ENCODE measurements at regions not wholly inside any gene's neighbourhood (a gene's known extent, or its start where the extent isn't known, plus 50 kb on each side); places are given as distances from the start of the nearest gene placed in this dataset.

DNA sequence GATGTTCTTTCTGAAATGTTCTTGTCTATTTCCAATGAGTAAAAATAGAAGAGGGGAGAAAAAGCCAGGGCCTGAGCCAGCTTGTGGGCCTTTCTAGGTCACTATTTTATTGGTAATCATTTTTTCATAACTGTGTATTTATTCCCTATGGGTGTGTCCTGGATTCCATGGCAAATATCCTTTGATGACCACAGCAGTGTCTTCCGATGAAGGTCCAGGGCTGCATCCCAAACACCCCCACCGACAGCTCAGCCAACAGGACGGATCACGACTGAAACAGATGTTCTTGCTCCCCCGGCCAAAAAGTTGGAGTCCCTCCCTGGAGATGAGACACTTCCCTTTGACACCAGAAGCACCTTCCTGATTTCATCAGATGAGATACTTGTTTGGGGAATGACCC is 105.4 kb upstream of the PLEKHG1 start:
- no peak for DNase-seq (ENCODE audit: low read depth in 2 of 2)
- H3K4me3 ChIP-seq (replicated peaks in 1 of 4; ENCODE audit: control extremely low read depth in 1 of 4, insufficient read depth in 1 of 4, low read depth in 3 of 4, low read length in 4 of 4): no peak overlapping the region
- no peaks in the 10 kb centered on the region for H3K27me3 ChIP-seq (ENCODE audit: control insufficient read depth, insufficient read depth, low read length)
- no peaks in the 10 kb centered on the region for H3K79me2 ChIP-seq (ENCODE audit: control insufficient read depth, insufficient read depth, low read length)
- TF ChIP-seq, protein P1, sequence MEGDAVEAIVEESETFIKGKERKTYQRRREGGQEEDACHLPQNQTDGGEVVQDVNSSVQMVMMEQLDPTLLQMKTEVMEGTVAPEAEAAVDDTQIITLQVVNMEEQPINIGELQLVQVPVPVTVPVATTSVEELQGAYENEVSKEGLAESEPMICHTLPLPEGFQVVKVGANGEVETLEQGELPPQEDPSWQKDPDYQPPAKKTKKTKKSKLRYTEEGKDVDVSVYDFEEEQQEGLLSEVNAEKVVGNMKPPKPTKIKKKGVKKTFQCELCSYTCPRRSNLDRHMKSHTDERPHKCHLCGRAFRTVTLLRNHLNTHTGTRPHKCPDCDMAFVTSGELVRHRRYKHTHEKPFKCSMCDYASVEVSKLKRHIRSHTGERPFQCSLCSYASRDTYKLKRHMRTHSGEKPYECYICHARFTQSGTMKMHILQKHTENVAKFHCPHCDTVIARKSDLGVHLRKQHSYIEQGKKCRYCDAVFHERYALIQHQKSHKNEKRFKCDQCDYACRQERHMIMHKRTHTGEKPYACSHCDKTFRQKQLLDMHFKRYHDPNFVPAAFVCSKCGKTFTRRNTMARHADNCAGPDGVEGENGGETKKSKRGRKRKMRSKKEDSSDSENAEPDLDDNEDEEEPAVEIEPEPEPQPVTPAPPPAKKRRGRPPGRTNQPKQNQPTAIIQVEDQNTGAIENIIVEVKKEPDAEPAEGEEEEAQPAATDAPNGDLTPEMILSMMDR (conservative IDR thresholded peaks at IDR 0.05 in 1 of 2, IDR thresholded peaks at IDR 0.05 in 1 of 2; ENCODE audit: low read depth in 1 of 2, low read length in 2 of 2): no peak
- TF ChIP-seq EZH2 (IDR thresholded peaks at IDR 0.05; ENCODE audit: low read length, missing control alignments): no peak
- H3K4me2 ChIP-seq (ENCODE audit: extremely low read depth, insufficient read depth, low read length): no peak overlapping the region
- H2AFZ ChIP-seq (ENCODE audit: low read length): no peak overlapping the region
- H3K9me3 ChIP-seq (ENCODE audit: control insufficient read depth, insufficient read depth, low read depth, low read length): no peaks in the 10 kb centered on the region
- no peaks in the 10 kb centered on the region for H3K36me3 ChIP-seq (ENCODE audit: control insufficient read depth, insufficient read depth, low read length)
- H3K27ac ChIP-seq (ENCODE audit: insufficient read depth, low read length): no peak overlapping the region
- no peaks in the 10 kb centered on the region for H4K20me1 ChIP-seq (ENCODE audit: control insufficient read depth, extremely low read depth, insufficient read depth, low read length)
- no peak overlapping the region for H3K9ac ChIP-seq (ENCODE audit: insufficient read depth, low read length)
- H3K4me1 ChIP-seq (ENCODE audit: control insufficient read depth, extremely low read depth, insufficient read depth, low read length): no peaks in the 10 kb centered on the region

DNA sequence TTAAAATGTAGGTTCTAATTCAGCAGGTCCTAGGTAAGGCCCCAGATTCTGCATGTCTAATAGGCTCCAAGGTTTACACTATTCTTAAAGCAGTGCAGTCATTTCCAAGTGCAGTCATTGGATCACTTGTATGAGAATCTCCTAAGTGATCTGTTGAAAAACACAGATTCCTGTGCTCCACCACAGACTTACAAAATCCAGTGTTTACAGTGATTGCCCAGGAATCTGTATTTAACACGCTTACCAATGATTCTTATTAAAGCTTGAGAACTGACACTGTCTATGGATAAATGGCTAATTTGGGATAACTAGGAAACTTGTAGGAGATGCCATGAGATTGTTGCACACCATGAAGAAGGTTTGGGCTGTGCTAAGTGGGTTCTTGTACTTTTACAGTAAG is 104.6 kb upstream of the PLEKHG1 start:
- DNase-seq (ENCODE audit: low read depth in 2 of 2): no peak
- Histone ChIP-seq H3K9me3 (ENCODE audit: control insufficient read depth, insufficient read depth, low read depth, low read length) (no peaks in the 10 kb centered on the region), H3K4me1 (ENCODE audit: control insufficient read depth, extremely low read depth, insufficient read depth, low read length) (no peaks in the 10 kb centered on the region), H3K36me3 (ENCODE audit: control insufficient read depth, insufficient read depth, low read length) (no peaks in the 10 kb centered on the region), H2AFZ (ENCODE audit: low read length) (no peak overlapping the region), H3K27ac (ENCODE audit: insufficient read depth, low read length) (no peak overlapping the region), H3K4me2 (ENCODE audit: extremely low read depth, insufficient read depth, low read length) (no peak overlapping the region), H3K9ac (ENCODE audit: insufficient read depth, low read length) (no peak overlapping the region), H4K20me1 (ENCODE audit: control insufficient read depth, extremely low read depth, insufficient read depth, low read length) (no peaks in the 10 kb centered on the region), H3K79me2 (ENCODE audit: control insufficient read depth, insufficient read depth, low read length) (no peaks in the 10 kb centered on the region), H3K27me3 (ENCODE audit: control insufficient read depth, insufficient read depth, low read length) (no peaks in the 10 kb centered on the region), H3K4me3 (replicated peaks in 1 of 4; ENCODE audit: control extremely low read depth in 1 of 4, insufficient read depth in 1 of 4, low read depth in 3 of 4, low read length in 4 of 4) (no peak overlapping the region)
- TF ChIP-seq, protein P1 (conservative IDR thresholded peaks at IDR 0.05 in 1 of 2, IDR thresholded peaks at IDR 0.05 in 1 of 2; ENCODE audit: low read depth in 1 of 2, low read length in 2 of 2): no peak

DNA sequence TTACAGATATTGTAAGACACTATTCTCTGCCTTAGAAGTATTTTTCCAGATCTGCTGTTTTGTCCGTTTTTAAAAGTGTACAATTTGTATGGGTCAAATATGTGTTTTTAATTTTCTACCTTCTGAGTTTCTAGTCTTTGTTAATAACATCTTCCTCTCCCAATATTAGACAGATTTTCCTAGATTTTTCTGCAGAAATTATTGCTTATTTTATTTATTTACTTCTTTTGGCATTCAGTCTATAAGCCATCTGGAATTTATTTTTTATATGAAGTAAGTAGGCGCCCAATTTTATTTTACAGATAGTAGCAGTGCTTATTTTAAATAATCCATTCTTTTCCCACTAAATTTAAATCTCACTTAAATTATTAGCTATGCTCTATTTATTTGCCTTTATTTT is 103.1 kb upstream of the PLEKHG1 start:
- no peak overlapping the region for H3K4me3 ChIP-seq (replicated peaks in 1 of 4; ENCODE audit: control extremely low read depth in 1 of 4, insufficient read depth in 1 of 4, low read depth in 3 of 4, low read length in 4 of 4)
- no peak overlapping the region for H2AFZ ChIP-seq (ENCODE audit: low read length)
- no peak overlapping the region for H3K9ac ChIP-seq (ENCODE audit: insufficient read depth, low read length)
- no peak for TF ChIP-seq EZH2 (IDR thresholded peaks at IDR 0.05; ENCODE audit: low read length, missing control alignments)
- TF ChIP-seq, protein P1 (conservative IDR thresholded peaks at IDR 0.05 in 1 of 2, IDR thresholded peaks at IDR 0.05 in 1 of 2; ENCODE audit: low read depth in 1 of 2, low read length in 2 of 2): no peak
- H4K20me1 ChIP-seq (ENCODE audit: control insufficient read depth, extremely low read depth, insufficient read depth, low read length): no peaks in the 10 kb centered on the region
- H3K79me2 ChIP-seq (ENCODE audit: control insufficient read depth, insufficient read depth, low read length): no peaks in the 10 kb centered on the region
- DNase-seq (ENCODE audit: low read depth in 2 of 2): no peak
- H3K27ac ChIP-seq (ENCODE audit: insufficient read depth, low read length): no peak overlapping the region
- H3K9me3 ChIP-seq (ENCODE audit: control insufficient read depth, insufficient read depth, low read depth, low read length): no peaks in the 10 kb centered on the region
- H3K4me1 ChIP-seq (ENCODE audit: control insufficient read depth, extremely low read depth, insufficient read depth, low read length): no peaks in the 10 kb centered on the region
- no peaks in the 10 kb centered on the region for H3K27me3 ChIP-seq (ENCODE audit: control insufficient read depth, insufficient read depth, low read length)
- no peak overlapping the region for H3K4me2 ChIP-seq (ENCODE audit: extremely low read depth, insufficient read depth, low read length)
- H3K36me3 ChIP-seq (ENCODE audit: control insufficient read depth, insufficient read depth, low read length): no peaks in the 10 kb centered on the region
